GM23248 (cell line): ENCODE measurements at regions not wholly inside any gene's neighbourhood (a gene's known extent, or its start where the extent isn't known, plus 50 kb on each side); places are given as distances from the start of the nearest gene placed in this dataset.

Experiments
- EZH2 ChIP-seq: fragments of 200-600 bp; sonication (generic); IDR thresholded peaks from 2 replicates; pipeline ENCODE4 v1.6.1; 2018; ENCODE audit warnings: antibody characterized with exemption, mild to moderate bottlenecking; ENCODE audit not compliant: insufficient read depth, poor library complexity, severe bottlenecking
- EZH2phosphoT487 ChIP-seq: fragments of 200-600 bp; sonication (generic); IDR thresholded peaks from 2 replicates; pipeline ENCODE4 v1.6.1; 2018; ENCODE audit warnings: antibody characterized with exemption, moderate library complexity, mild to moderate bottlenecking, low read depth; ENCODE audit not compliant: insufficient read depth

DNA sequence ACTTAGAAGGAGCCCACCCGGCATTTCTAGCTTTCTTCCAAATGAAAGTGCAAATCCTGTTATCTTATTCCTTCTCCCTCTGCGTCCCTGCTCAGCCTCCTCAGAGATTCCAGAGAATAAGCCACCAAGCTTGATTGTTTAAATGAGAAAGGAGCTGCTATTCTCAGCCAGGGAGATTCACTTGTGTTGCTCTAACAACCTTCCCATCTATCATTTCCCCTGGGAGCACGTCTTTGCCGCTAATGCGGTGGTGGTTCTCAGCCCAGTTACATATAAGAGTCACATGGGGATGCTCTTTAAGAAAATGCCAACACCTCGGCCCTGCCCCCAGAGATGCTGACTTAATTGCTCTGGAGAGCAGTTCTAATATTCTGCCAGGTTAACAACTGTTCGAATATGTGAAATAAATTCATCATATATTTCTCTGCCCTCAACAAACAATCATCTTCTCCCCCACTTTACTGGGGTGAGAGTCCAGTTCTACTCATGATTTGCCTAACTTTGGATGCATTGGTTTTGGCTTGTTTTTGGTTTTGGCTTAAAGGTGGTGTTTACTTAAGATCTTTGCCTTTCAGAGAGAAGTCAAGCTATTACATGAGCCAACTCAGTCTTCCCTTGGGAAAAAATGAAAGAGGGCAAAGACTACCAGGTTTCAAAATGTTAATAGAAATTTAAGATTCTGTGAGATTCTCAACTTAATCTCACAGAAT, 213.9 kb downstream of the SEC16B start:
- TF ChIP-seq EZH2 (no peak), EZH2phosphoT487 (no peak)
